Panc1 (cell line): ENCODE measurements at regions not wholly inside any gene's neighbourhood (a gene's known extent, or its start where the extent isn't known, plus 50 kb on each side); places are given as distances from the start of the nearest gene placed in this dataset.

ENCODE experiments used
- ATAC-seq: fragments of 200-7000 bp; cut with Tn5 transposase; 2 replicates; pipeline ENCODE4 v1.9.1; 2020; ENCODE audit warnings: mild to moderate bottlenecking, moderate library complexity
- BruUV-seq: library from RNA; stranded (reverse); fragments of 400-500 nt; replicated peaks from 2 replicates; lab custom pipeline; 2021; lab: Mats Ljungman, UMichigan
- CTCF ChIA-PET: fragments of 300-600 bp; sonication (Branson Sonifier 250); formaldehyde crosslinking; loops from one replicate; lab custom pipeline; 2022; ENCODE audit warnings: antibody characterized with exemption; lab: Charles Lee
- POLR2A ChIA-PET: fragments of 300-600 bp; sonication (Branson Sonifier 250); formaldehyde crosslinking; loops from one replicate; lab custom pipeline; 2022; ENCODE audit warnings: antibody characterized with exemption; lab: Charles Lee
- DNase-seq: peaks from one replicate; pipeline ENCODE4 v3.0.0-alpha.2; 2010; ENCODE audit warnings: low read depth, low spot score
- H3K27ac ChIP-seq: 2 replicates; pipeline ENCODE4 v1.5.1; 2011; ENCODE audit warnings: mild to moderate bottlenecking, low read length, inconsistent platforms
- H3K27me3 ChIP-seq: fragments of 200-500 bp; sonication (Bioruptor generic); 2 replicates; pipeline ENCODE4 v1.6.0; 2014; ENCODE audit warnings: low read length, inconsistent platforms; ENCODE audit not compliant: control insufficient read depth, insufficient read depth
- H3K36me3 ChIP-seq: fragments of 200-500 bp; sonication (Bioruptor generic); 2 replicates; pipeline ENCODE4 v1.5.1; 2014; ENCODE audit warnings: inconsistent platforms, mild to moderate bottlenecking, low read length, moderate library complexity; ENCODE audit not compliant: control insufficient read depth, insufficient read depth
- H3K4me1 ChIP-seq: 2 replicates; pipeline ENCODE4 v1.5.1; 2011; ENCODE audit warnings: inconsistent platforms, mild to moderate bottlenecking, low read length, moderate library complexity; ENCODE audit not compliant: control insufficient read depth, insufficient read depth
- H3K4me3 ChIP-seq, 2 experiments: 2 replicates each; pipeline ENCODE4 v1.5.1; 2011 to 2012; ENCODE audit warnings: low read depth in 2 of 2, low read length in 2 of 2, mild to moderate bottlenecking in 2 of 2, inconsistent platforms in 1 of 2, moderate library complexity in 1 of 2
- H3K9me3 ChIP-seq: fragments of 200-500 bp; sonication (Bioruptor generic); 2 replicates; pipeline ENCODE4 v1.5.1; 2014; ENCODE audit warnings: low read depth, mild to moderate bottlenecking, inconsistent platforms, low read length, moderate library complexity; ENCODE audit not compliant: control insufficient read depth, insufficient read depth
- POLR2AphosphoS5 ChIP-seq: IDR thresholded peaks from 2 replicates; pipeline ENCODE4 v1.6.1; 2012; ENCODE audit warnings: mild to moderate bottlenecking, low read depth, low read length, moderate library complexity
- SIN3A ChIP-seq: IDR thresholded peaks from 2 replicates; pipeline ENCODE4 v1.6.1; 2012; ENCODE audit warnings: low read depth, mild to moderate bottlenecking, low read length, moderate library complexity, borderline replicate concordance; ENCODE audit not compliant: insufficient read depth
- TCF7L2 ChIP-seq: IDR thresholded peaks from 2 replicates; pipeline ENCODE4 v1.6.1; 2011; ENCODE audit warnings: mild to moderate bottlenecking, low read depth, low read length, inconsistent platforms
- in situ Hi-C: cut with HindIII; loops from 2 replicates; pipeline ENCODE4 v1.10.0; 2016; ENCODE audit warnings: low sequenced_read_pairs, low pct_unique_long_range_greater_than_20kb
- intact Hi-C: fragments of 100-400 bp; cut with micrococcal nuclease; formaldehyde crosslinking; loops from one replicate; pipeline ENCODE4 v1.10.0; 2022; ENCODE audit not compliant: unreplicated experiment
- TF ChIP-seq, protein P1 (sequence below), 2 experiments: IDR thresholded peaks; 2 replicates each; pipeline ENCODE4 v1.6.1; 2011 to 2012; ENCODE audit warnings: low read depth in 2 of 2, control low read depth in 1 of 2, low read length in 1 of 2, mild to moderate bottlenecking in 1 of 2, moderate library complexity in 1 of 2; ENCODE audit not compliant: insufficient read depth in 1 of 2
- TF ChIP-seq, protein P2 (sequence below): fragments of 450-650 bp; IDR thresholded peaks from 2 replicates; pipeline ENCODE4 v1.5.1; 2017; ENCODE audit warnings: mild to moderate bottlenecking

DNA sequence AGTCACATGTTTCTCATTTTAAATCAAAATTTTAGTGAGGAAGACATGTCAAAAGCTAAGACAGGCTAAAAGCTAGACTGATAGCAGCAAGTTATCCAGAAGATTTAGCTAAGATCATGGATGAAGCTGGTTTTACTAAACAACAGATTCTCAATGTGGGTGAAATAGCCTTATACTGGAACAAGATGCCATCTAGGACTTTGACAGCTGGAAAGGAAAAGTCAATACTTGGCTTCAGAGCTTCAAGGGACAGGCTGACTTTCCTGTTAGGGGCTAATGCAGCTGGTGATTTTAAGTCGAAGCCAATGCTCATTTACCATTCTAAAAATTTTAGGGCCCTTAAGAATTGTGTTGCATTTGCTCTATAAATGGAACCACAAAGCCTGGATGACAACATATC is 455.3 kb upstream of the SLC10A2 start:
- CTCF ChIA-PET = no interaction called here
- DNase-seq (no peak), ATAC-seq (no peak)
- Histone ChIP-seq H3K9me3 (no peaks in the 10 kb centered on the region), H3K27me3 (no peaks in the 10 kb centered on the region), H3K27ac (no peak overlapping the region), H3K4me1 (no peaks in the 10 kb centered on the region), H3K36me3 (no peaks in the 10 kb centered on the region), H3K4me3 (no peak overlapping the region)
- intact Hi-C loops (no loop called here), in situ Hi-C loops (no loop called here)
- no TSS peak for BruUV-seq
- TF ChIP-seq TCF7L2 (no peak), POLR2AphosphoS5 (no peak)
- TF ChIP-seq, protein P1, sequence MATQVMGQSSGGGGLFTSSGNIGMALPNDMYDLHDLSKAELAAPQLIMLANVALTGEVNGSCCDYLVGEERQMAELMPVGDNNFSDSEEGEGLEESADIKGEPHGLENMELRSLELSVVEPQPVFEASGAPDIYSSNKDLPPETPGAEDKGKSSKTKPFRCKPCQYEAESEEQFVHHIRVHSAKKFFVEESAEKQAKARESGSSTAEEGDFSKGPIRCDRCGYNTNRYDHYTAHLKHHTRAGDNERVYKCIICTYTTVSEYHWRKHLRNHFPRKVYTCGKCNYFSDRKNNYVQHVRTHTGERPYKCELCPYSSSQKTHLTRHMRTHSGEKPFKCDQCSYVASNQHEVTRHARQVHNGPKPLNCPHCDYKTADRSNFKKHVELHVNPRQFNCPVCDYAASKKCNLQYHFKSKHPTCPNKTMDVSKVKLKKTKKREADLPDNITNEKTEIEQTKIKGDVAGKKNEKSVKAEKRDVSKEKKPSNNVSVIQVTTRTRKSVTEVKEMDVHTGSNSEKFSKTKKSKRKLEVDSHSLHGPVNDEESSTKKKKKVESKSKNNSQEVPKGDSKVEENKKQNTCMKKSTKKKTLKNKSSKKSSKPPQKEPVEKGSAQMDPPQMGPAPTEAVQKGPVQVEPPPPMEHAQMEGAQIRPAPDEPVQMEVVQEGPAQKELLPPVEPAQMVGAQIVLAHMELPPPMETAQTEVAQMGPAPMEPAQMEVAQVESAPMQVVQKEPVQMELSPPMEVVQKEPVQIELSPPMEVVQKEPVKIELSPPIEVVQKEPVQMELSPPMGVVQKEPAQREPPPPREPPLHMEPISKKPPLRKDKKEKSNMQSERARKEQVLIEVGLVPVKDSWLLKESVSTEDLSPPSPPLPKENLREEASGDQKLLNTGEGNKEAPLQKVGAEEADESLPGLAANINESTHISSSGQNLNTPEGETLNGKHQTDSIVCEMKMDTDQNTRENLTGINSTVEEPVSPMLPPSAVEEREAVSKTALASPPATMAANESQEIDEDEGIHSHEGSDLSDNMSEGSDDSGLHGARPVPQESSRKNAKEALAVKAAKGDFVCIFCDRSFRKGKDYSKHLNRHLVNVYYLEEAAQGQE (IDR thresholded peaks at IDR 0.05; ENCODE audit: insufficient read depth in 1 of 2, low read depth in 2 of 2, low read length in 1 of 2) = no peak
- POLR2A ChIA-PET = no interaction called here

DNA sequence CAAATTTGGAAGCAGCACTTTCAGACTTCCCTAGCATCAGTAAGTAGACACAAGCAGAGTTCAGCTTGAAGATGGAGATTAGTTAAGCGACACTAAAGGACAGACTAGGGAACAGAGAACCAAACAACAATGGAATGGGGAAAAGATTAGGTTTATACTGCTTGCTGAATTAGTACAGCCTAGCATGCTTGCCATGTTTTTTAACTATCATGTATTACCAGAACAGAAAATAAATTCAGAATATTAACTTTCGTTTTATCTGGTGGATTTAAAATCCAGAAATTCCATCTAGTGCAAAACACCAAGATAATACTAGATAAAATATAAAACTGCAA is 451.5 kb upstream of the SLC10A2 start:
- H3K27ac ChIP-seq = no peak overlapping the region
- H3K4me1 ChIP-seq = no peaks in the 10 kb centered on the region
- CTCF ChIA-PET = no interaction called here
- H3K9me3 ChIP-seq = no peaks in the 10 kb centered on the region
- no peak for ATAC-seq
- H3K4me3 ChIP-seq = no peak overlapping the region
- no peak for DNase-seq
- intact Hi-C loops (no loop called here), in situ Hi-C loops (no loop called here)
- no peaks in the 10 kb centered on the region for H3K36me3 ChIP-seq
- BruUV-seq = no TSS peak
- H3K27me3 ChIP-seq = no peaks in the 10 kb centered on the region
- POLR2A ChIA-PET = no interaction called here
- no peak for TF ChIP-seq TCF7L2
- TF ChIP-seq, protein P1 (IDR thresholded peaks at IDR 0.05; ENCODE audit: insufficient read depth in 1 of 2, low read depth in 2 of 2, low read length in 1 of 2) = no peak
- TF ChIP-seq SIN3A = no peak
- TF ChIP-seq POLR2AphosphoS5 = no peak
- TF ChIP-seq, protein P2, sequence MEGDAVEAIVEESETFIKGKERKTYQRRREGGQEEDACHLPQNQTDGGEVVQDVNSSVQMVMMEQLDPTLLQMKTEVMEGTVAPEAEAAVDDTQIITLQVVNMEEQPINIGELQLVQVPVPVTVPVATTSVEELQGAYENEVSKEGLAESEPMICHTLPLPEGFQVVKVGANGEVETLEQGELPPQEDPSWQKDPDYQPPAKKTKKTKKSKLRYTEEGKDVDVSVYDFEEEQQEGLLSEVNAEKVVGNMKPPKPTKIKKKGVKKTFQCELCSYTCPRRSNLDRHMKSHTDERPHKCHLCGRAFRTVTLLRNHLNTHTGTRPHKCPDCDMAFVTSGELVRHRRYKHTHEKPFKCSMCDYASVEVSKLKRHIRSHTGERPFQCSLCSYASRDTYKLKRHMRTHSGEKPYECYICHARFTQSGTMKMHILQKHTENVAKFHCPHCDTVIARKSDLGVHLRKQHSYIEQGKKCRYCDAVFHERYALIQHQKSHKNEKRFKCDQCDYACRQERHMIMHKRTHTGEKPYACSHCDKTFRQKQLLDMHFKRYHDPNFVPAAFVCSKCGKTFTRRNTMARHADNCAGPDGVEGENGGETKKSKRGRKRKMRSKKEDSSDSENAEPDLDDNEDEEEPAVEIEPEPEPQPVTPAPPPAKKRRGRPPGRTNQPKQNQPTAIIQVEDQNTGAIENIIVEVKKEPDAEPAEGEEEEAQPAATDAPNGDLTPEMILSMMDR = no peak
